CD4-positive, alpha-beta T cell treated with Interleukin-17A for 4 hours (primary cell): ENCODE measurements at regions not wholly inside any gene's neighbourhood (a gene's known extent, or its start where the extent isn't known, plus 50 kb on each side); places are given as distances from the start of the nearest gene placed in this dataset.

Experiments
- DNase-seq: peaks from one replicate; pipeline ENCODE4 v3.0.0-alpha.2; 2020; ENCODE audit warnings: mixed read lengths

- no peak for DNase-seq
Observed at GRCh38 chr3:107325446-107325845, 51.8 kb upstream of the CCDC54 start.
